HG03558 (cell line): ENCODE measurements at regions not wholly inside any gene's neighbourhood (a gene's known extent, or its start where the extent isn't known, plus 50 kb on each side); places are given as distances from the start of the nearest gene placed in this dataset.

Experiments used
- ATAC-seq: cut with Tn5 transposase; IDR thresholded peaks from one replicate; pipeline ENCODE4 v1.9.1; 2021; ENCODE audit warnings: moderate number of reproducible peaks; ENCODE audit not compliant: unreplicated experiment; ENCODE audit errors: extremely low read depth

DNA sequence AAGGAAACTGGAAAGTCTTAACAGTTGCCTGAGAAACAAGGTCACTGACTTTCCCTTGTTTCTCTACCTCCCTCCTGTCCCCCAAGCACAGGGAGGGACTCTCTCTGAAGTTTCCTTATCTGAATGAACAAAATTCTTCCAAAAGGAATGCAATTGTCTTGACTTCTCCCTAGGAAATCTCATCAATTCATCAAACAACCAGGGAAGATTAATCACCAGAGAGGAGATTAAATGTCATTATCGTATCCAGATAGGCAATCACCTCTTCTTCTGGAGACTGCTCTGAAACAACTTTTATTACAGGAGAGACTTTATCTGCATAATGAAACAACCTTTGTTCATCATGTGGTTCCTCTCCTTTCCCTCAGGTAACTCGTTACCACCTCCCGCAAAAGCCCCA lies 431.4 kb downstream of the SLC16A7 start:
- ATAC-seq = no peak

DNA sequence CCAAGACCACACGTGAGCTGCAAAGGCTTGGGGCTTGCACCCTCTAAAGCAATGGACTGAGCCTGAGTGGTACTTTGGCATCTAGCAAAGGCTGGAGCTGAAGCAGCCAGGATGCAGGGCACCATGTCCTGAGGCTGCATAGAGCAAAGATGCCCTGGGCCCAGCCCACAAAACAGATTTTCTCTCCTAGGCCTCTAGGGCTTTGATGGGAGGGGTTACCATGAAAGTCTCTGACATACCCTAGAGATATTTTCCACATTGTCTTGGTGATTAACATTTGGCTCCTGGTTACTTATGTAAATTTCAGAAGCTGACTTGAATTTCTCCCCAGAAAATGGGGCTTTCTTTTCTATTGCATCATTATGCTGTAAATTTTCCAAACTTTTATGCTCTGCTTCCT lies 438.3 kb downstream of the SLC16A7 start:
- no peak for ATAC-seq

DNA sequence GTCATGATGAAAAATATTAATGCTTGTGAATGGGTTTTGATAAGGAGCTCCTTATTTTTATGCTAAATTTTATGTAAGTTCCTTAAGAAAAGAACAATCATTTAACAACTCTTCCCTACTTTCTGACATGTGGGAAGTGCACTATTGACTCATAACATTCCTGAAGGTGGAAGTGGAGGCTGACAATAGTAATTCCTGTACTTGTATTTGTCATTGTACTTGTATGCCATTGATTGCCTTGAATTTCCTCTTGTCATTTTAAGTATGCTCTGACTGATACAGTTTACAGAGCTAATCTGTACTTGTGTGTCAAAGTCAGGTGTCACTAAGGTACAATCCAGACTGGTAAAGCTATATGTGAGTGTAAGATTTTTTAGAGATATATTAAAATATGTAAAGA lies 440.0 kb downstream of the SLC16A7 start:
- no peak for ATAC-seq

DNA sequence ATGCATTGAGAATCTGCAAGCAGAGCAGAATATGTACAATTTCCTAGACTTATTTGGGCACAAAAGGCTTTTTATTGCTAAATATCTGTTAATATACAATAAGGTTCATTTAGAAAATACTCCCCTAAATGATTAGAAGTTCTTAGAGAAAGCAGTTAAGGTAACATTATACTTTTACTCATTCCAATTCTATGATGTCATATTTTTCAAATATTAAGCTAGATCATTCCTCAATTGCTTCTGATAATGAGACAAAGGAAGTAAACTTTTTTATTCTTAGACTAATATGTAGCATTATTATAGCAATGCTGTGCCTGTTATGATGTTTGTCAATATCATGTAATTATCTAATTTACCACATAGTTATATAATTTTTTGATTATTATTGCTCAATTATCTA lies 447.0 kb downstream of the SLC16A7 start:
- no peak for ATAC-seq

DNA sequence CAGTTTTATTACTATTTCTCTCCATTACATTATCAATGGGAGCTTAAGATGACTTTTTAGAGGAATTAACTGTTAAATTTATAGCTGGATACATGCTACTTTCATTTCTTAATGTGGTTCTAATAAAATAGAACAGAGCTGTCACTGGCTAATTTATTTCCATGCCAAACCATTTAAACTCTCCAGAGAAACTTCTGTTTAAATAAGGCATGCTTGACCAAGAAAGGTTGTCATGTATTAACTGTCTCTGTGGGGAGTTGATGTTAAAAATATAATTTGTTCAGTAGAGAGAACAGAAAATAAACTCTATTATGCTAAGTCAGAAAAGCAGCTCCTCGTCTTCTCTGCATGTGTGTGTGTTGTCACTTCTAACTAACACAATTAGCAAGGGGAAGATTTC lies 447.4 kb downstream of the SLC16A7 start:
- ATAC-seq = no peak

DNA sequence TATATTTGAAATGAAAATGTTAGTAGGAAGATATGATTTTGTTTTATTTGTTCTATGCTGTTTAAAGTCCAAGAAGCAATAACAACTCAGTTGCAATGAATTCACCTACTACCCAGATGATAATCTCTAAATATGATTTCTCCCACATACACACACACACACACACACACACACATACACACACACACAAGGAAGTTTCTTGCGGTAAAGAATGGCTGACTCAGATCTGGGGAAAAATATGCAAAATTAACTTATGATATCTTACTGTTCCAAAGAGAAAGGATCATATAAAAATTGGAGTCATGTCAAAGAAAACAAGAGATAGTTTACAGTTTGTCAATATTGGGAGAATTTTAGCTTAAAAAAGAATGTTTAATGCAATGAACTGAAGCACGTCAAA lies 456.7 kb downstream of the SLC16A7 start:
- ATAC-seq = no peak

DNA sequence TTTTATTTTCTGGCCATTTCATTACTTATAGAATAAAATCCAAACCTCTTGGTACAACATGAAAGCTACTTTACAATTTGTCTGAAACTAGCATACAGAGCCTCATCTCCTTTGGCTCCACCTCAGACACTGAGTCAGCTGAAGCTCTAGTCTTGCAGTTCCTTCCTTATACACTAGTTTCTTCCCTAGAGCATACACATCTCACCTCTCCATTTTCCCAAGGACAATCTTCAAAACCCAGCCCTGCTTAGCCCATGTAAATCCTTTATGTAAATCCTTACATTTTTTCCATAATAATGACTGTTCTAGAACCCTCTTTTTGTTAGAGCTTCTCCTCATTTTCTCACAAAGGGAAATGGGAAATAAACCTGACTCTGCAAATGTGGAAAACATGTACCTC lies 463.4 kb downstream of the SLC16A7 start:
- ATAC-seq = no peak

DNA sequence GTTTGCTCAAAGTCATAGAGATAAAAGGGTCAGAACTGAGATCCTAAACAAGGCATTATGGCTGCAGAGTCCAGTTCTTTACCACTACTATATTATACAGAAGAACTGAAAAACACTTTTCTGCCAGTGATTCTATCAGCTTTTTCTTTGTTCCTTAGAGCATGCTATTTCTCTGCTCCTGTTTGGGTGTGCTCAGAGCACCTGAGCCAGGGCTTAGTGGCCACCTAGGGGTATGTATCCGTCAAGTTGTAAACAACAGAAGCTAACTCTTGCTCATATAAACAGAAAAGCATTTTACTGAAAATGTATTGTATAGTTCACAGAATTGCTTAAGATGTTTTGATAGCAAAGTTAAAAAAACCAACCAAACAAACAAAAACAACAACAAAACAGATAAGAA lies 470.8 kb downstream of the SLC16A7 start:
- ATAC-seq = no peak

DNA sequence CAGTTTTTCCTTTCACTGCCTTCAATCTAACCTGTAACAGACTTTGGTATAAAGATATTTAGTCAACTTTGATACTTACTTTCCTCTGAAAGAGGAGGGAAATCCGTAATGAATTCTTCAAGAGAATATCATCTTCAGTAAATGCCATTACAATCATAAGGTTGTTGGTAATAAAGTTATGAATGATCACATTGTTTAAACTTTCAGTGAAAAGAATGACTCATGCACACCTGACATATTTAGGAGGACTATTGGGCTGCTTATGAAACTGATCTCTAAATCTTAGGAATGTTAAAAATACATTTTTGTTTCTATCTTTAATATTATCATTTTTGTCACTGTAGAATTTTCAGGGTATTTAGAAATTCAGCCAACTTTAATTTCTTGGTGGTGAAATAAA lies 474.7 kb downstream of the SLC16A7 start:
- no peak for ATAC-seq

DNA sequence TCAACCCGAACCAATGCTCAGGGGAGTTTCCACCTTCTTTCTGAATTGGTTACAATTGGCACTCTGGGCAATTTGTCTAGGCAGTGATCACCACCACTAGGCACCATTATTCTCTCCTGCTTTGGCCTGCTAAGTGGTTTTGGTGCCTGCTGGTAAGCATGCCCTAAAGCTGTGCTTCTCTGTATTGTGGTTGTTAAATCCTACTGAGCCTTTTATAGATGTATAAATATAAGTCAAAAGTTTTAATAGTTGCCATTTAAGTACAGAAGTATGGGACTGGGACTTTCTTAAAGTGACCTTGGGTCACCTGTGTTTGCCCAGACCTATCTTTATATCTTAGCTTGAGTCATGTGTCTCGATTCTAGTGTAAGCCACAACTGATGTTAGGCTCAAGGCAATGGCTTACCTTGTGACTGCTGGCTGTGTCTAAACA lies 475.9 kb downstream of the SLC16A7 start:
- ATAC-seq = no peak

DNA sequence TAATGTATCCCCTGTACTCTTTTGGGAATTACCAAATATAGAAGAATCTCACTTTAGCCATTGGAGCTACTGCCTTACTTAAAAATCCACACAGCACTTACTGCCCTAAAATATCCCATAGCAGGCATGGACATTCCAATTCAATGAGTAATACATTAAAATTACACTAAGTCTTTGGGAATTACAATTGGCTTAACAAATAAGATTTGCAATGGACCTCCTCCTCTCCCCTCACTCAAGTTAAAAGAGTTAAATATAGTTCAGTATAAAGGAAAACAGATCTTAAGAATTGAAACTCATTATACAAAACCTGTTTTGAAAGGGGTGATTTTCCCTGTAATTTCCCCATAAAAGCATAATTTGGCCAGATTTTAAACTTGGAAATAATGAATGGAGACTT lies 477.1 kb downstream of the SLC16A7 start:
- no peak for ATAC-seq

DNA sequence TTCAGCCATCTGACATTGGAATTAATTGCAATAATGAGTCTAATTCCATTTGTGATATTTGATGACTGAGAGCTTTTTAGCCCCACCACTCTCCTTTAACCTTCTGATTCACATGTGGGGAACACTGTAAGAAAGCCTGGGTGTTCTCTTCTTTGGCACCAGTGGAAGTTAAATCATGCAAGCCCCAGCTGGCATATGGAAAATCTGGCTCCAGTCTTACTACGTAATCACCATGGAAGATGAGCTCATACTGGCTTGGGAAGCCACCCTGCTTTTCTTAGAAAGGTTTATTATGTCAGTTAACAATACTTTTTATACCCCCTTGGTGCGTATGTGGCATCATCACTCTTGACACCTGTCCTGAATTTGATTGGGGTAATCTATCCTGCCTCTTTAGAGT lies 479.3 kb downstream of the SLC16A7 start:
- ATAC-seq = no peak

DNA sequence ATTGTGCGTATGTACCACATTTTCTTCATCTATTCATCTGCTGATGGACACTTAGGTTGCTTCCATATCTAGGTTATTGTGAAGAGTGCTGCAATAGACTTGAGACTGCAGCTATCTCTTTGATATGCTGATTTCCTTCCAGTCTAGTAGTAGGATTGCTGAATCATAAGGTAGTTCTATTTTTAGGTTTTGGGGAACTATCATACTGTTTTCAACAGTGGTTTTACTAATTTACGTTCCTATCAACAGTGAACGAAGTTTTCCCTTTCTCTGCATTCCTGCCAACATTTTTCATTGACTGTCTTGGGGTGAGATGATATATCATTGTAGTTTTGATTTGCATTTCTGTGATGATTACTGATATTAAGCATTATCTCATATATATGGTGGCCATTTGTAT lies 482.2 kb downstream of the SLC16A7 start:
- ATAC-seq = no peak

DNA sequence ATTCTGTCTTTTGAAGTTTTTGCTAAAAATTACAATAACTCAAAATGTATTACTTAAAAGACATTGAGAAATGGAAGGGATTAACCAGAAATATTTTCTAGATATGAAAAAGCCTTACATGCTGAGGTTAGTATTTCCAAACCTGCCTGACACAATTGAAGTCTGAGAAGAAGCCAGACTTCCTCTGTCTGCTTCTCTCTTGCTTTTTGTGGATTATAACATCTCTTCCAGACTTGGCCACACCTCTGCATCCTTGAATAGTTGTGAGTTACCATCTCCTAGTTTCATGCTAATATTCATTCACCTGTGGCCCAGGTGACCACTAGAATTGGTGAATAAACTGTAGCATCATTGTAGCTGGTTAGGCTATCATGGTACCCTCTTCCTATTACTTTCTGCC lies 497.6 kb downstream of the SLC16A7 start:
- no peak for ATAC-seq

DNA sequence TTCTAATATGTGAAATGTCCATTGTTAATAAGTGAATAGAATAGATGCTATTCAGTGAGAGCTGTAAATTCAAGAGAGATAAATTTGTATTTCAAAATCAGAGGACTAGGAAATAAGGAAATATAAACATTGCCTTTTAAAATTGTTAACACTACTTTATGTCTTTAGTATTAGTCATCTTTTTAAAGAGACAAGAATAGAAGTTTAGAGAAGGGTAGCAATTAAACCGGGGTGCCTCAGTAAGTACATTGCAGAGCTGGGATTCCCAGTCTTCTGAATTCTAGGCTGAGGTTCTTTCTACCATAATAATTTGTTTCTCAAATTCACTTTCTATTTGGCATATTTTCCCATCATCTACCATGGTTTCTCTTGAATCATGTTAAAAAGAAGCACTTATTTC lies 498.6 kb downstream of the SLC16A7 start:
- no peak for ATAC-seq

DNA sequence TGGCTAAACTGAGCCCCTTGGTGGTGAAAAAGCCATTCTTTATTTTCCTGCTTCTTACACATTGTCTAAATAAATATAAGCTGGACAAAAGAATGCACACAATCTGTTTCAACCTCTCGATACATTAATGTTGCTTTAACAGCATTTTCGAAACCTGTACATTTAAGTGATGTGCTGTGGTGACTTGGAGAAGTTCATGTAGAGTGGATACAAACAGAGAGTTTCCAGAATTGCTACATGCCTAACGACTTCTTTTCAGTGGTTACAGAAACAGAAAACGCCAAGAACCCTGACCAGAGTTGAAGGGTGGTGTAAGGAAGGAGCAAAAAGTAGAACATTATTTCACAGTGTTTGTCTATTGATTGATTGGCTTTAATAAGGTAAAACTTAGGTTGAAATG lies 500.9 kb downstream of the SLC16A7 start:
- no peak for ATAC-seq

DNA sequence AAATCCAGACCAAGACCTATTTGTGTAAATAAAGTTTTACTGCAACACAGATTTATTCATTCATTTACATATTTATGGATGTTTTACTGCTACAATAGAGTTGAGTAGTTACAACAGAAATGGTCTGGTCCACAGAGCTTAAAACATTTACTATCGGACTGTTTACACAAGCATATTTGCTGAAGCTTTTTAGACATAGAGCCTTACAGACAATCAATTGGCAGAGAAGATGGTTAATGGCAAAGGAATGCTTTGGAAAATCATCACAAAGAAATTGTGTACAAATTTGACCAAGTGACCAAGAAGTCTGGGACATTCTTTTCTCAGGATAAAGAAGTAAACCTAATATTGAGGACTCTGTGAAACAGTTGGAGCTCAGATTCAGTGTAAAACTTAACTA lies 504.3 kb downstream of the SLC16A7 start:
- ATAC-seq = no peak

DNA sequence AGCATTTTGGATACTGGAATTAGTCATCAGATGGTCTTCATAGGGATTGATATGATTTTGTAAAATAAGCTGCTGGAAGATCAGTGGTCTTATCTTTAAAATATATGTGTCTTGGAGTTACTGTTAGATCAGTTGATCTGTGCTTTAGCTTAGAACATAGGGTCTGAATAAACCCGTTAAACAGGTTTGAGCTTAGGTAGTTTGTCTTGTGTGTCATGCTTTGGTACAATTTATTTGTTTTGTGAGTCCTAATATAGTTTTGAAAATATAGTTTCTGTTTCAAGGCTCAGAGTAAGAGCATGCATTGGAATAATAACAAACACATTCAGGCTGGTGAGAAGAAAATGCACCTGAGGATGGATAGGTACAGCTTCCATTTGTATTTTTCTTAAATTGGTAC lies 505.0 kb downstream of the SLC16A7 start:
- ATAC-seq = no peak

DNA sequence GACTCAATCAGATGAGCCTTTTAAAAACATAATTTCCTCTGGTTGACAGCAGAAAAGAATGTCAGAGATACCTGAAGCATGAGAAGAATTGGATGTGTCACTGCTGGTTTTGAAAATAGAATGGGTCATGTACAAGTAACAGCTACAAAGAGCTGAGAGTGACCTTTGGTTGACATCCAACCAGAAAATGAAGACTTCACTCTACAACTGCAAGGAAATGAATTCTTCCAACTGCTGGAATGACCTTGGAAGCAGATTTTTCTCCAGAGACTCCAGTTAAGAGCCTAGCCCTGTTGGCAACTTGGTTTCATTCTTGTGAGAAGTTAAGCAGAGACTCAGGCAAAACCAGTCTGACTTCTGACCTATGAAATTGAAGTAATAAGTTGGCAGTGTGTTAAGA lies 505.9 kb downstream of the SLC16A7 start:
- ATAC-seq = no peak

DNA sequence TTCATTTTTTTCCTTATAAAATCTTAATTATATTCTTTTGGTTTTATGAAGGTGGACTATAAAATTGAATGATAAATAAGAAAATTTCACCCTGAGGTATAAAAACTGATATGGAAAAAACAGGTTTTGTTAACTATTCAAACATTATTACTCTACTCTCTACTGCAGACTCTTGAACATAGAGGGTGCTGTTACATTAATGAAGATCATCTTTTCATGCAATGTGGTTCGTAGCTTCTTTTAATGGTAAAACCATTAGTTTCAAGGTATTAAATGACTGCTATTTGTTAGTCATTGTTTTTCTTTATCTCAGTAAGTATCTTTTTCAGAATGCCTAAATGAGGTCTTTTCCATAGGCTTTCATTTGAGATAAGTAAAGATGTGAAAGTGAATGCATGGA lies 510.4 kb downstream of the SLC16A7 start:
- ATAC-seq = no peak

DNA sequence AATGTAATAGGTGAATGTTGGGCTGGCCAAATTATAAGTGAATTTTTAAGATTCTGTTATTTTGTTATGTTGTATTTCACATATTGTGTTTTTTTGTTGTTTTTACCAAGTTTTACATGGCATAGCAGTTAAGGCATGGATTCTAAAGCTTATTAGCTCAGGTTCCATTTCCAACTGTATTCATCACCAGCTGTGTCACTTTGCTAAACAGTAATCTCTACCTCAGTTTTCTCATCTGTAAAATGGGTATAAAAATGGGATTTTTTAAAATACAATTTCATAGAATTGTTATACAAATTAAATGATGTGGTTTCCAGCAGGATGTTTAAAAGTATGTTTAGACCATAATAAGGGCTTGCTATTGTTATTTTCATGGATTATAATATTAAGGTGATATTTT lies 512.2 kb downstream of the SLC16A7 start:
- ATAC-seq = no peak

DNA sequence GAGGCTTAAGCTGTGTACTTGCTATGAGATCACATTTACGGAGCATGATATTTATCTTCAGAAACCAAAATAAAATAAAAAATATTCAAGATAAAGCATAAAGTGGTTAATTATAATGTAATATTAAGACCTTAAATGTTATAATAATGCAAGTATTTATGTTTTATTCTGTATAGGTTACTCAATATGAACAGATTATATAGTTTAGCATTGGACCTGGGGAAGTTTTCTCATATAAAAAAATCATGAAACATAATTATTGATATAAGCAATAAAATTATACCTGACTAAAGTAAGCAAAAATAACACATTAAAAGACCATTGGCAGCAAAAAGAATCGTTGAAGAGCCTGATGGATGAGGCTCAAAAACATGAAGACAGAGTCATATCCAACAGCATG lies 516.2 kb downstream of the SLC16A7 start:
- ATAC-seq = no peak

DNA sequence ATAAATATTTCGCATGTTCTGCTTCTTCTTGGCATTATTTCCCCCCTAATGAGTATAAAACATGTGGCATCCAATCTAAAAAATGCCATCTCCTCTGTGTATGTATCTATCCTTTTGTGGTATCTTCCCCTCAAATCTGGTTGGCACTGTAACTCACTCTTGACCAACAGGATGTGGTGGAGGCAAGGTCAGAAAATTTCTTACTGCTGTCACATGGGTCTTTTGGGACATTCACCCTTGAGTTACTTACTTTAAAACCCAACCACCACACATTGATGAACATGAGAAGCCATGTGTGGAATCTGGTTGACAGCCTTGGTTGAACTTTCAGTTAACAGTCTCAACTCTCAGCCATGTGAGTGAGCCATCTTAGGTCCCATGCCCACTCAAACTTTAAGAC lies 516.9 kb downstream of the SLC16A7 start:
- ATAC-seq = no peak
